Ammon's horn (tissue), 1 donor: ENCODE measurements at regions not wholly inside any gene's neighbourhood (a gene's known extent, or its start where the extent isn't known, plus 50 kb on each side); places are given as distances from the start of the nearest gene placed in this dataset.

Experiments used
- DNase-seq: peaks from one replicate; pipeline ENCODE4 v3.0.0-alpha.2; 2016; ENCODE audit warnings: low spot score

GRCh38 chr9:88733651-88734421 lies 198.9 kb downstream of the NXNL2 start:
- no peak for DNase-seq

GRCh38 chr9:88734527-88734926 lies 199.5 kb downstream of the NXNL2 start:
- no peak for DNase-seq

GRCh38 chr9:88736136-88736637 lies 201.2 kb downstream of the NXNL2 start:
- DNase-seq = no peak

- no peak for DNase-seq
Measured at GRCh38 chr9:88737031-88737430, 202.1 kb downstream of the NXNL2 start.

GRCh38 chr9:88737876-88738275 lies 202.9 kb downstream of the NXNL2 start:
- no peak for DNase-seq

- no peak for DNase-seq
Measured at GRCh38 chr9:88738709-88739108, 203.7 kb downstream of the NXNL2 start.

- DNase-seq = no peak
Measured at GRCh38 chr9:88739373-88739772, 204.4 kb downstream of the NXNL2 start.

- DNase-seq = no peak
Measured at GRCh38 chr9:88740844-88741243, 205.9 kb downstream of the NXNL2 start.

- no peak for DNase-seq
Measured at GRCh38 chr9:88741335-88741734, 206.4 kb downstream of the NXNL2 start.

GRCh38 chr9:88742483-88742882 lies 207.5 kb downstream of the NXNL2 start:
- no peak for DNase-seq

GRCh38 chr9:88742905-88743304 lies 207.9 kb downstream of the NXNL2 start:
- DNase-seq = no peak

- DNase-seq = no peak
Measured at GRCh38 chr9:88745276-88746001, 210.5 kb downstream of the NXNL2 start.

- DNase-seq = no peak
Measured at GRCh38 chr9:88746029-88746742, 211.2 kb downstream of the NXNL2 start.

- no peak for DNase-seq
Measured at GRCh38 chr9:88746743-88747398, 211.9 kb downstream of the NXNL2 start.

- DNase-seq = no peak
Measured at GRCh38 chr9:88747768-88748167, 212.8 kb downstream of the NXNL2 start.

GRCh38 chr9:88748566-88749261 lies 213.7 kb downstream of the NXNL2 start:
- DNase-seq = no peak

GRCh38 chr9:88749420-88749819 lies 214.4 kb downstream of the NXNL2 start:
- no peak for DNase-seq

- DNase-seq = no peak
Measured at GRCh38 chr9:88750832-88751360, 215.9 kb downstream of the NXNL2 start.

GRCh38 chr9:88751781-88752180 lies 216.8 kb downstream of the NXNL2 start:
- DNase-seq = no peak

GRCh38 chr9:88753691-88754367 lies 218.9 kb downstream of the NXNL2 start:
- DNase-seq = no peak

- no peak for DNase-seq
Measured at GRCh38 chr9:88754452-88754851, 219.5 kb downstream of the NXNL2 start.
